Muscle of arm (tissue), 1 donor: ENCODE measurements at regions not wholly inside any gene's neighbourhood (a gene's known extent, or its start where the extent isn't known, plus 50 kb on each side); places are given as distances from the start of the nearest gene placed in this dataset.
A peak's percentile ranks its signal among the peaks of the same experiment; 100 is the strongest.

Experiments
- DNase-seq: peaks from one replicate; pipeline ENCODE4 v3.0.0-alpha.2; 2013

DNA sequence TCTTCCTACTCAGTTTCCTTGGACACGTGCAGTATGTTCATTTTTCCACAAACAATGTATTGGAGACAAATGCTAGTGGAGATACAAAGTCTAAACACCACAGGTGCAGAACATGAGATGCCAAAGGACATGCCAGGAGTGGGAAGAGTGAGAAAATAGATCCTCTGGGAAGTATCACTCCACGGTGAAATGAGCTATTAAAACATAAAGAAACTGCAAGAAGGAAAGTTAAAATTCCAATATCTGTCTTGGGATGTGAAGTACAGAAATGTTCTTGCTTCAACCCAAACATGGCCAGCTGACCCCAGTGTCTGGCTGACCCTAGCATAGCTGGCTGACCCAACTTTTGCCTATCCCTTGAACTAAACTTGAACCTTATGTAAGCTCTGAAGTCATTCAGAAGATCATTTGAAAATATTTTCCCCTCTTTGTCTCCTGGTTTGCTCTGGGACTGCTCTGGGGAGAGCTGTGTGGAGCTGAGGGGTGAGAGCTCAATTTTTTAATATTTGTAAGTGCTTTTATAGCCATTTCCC, 59.5 kb downstream of the FZD1 start:
- peak; percentile 85 for DNase-seq

DNA sequence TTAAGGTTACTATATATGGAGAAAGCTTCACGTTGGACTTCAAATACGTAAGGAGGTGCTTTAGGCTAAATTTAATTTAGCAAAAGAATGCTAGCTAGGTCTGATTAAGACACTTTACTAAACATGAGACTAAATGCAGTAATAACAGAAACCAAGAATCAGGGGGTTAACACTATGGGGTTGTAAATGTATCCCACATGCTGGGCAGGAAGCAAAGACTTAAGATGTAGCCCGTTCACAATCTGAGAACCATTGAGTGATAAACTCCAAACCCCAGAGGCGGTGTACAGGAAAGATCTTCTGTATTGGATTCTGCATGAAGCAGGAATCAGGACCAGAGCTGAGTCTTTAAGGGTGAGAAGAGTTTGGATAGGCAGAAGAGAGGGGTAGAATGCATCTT, 60.4 kb downstream of the FZD1 start:
- no peak for DNase-seq

DNA sequence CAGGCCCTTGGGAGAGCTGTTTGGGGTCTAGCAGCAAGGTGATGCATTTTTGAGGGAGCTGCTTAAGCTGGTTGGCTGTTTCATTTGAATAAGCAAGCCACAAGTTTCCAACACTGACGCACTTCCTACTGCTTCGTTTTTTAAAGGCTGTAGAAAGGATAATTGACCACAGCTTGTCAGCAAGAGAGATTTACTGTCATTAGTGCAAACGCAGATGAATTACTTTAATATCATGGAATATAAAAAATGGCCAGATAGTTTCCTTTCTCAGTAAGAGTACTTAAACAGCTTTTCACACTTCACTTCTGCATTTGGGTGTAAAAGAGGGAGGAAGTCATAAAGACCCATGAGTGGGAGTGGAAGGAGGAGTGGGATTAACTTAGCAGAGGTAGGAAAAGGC, 61.5 kb downstream of the FZD1 start:
- DNase-seq: no peak

DNA sequence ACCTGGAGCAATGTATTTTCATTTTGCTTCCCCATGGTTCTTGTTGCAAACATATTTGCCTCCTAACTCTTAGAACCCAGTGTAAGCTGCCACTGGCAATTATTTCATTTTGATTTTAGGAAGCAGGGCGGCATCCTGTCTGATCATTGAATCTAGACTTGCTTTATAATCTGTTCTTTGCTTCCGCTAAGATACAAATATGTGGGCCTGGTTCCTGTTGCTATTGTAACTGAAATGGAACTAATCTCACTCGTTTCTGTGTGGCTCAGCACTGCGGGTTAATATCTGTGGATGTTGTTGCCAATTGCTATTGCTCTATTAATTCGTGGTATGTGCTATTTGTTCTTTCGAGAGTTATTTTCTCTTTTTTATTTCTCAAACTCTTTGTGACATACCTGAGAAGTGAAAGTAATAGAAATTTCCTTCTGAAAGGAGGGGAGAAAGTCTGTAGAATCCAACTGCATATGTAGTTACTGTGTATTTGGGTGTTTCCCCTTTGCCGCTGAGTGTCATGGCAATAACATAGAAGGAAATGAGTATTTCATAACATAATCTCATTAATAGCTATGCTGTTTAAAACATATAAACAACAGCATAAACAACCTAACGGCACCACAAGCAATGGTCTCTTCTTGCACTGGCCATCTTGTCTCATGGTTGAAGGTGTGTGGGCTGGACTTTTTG, 62.4 kb downstream of the FZD1 start:
- DNase-seq: no peak

DNA sequence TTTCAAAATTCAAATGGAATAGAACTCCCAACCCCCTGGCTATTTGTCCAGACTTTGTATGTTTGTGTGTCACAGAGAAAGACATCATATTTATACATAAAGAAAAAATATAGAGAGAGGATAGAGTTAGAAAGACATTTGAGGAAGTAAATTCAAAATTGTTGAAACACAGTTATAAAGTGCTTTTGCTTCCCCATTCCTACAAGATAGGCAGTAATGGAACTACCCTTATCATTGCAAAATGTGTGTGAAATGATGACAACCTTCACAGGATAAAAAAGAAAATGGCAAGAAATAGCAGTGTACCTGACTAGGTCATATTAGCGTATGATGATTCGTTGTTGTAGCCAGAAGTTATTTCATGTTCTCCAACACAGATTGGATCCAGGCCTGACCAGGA, 63.1 kb downstream of the FZD1 start:
- no peak for DNase-seq

DNA sequence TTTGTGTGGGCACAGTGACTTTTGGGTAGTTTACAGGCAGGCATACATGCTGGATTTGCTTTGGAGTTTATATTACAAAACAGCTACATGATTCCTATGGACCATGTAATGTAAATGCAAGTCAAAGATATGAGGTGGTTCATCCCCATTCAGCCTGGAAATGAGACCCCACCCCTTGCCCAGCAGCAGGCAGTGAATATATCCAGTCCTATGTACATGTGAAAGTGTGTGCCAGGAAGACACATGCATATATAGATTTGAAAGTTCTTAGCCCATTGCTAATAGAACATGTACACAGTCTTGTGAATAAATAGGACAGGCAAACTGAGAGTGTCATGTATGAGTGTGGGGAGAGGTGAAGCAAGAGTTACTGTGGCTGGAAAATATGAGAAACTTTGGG, 65.3 kb downstream of the FZD1 start:
- DNase-seq: no peak

DNA sequence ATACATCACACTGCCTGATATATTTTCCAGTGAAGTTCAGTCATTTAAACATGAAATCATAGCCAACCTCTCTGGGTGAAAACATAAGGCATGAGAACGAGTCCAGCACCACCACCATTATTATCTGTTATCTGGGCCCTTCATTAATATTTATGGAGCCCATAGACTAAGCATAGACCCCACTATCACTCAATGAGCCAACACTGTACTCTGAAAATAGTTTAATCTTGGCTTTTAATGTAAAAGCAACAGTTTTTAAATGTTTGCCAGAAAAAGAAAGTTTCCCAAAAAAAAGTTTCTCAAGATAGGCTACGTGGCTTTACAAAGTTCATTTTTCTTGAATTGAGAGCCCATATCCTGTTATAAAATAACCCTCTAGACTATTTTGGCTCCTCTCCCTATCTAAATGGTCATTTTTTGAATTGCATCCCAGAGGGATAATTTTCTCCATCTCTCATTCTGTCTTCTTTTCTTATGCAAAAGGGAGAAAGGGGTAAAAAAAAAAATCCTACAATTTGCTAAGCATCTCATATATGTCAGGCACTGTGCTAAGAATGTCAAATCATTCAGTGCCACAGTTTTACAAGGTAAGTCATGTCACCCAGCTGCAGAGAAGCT, 66.1 kb downstream of the FZD1 start:
- no peak for DNase-seq

DNA sequence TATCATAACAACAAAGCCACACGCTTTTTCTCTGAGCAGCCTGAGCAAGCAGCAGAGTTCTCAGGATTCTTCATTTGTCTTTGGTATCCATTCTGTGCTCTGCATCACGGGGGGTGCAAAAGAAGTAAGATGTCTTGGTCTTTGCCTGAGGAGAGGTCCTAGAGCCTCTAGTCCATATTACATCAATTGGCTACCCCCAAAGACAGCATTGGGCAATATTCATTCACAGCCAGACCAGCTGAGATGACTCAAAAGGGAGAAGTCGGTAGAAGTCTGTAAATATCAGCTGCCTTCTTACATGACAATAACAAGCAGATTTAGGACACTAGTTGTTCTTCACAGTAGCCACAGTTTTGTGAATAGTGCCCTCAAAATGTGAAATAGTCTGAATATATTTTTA, 66.6 kb downstream of the FZD1 start:
- no peak for DNase-seq

DNA sequence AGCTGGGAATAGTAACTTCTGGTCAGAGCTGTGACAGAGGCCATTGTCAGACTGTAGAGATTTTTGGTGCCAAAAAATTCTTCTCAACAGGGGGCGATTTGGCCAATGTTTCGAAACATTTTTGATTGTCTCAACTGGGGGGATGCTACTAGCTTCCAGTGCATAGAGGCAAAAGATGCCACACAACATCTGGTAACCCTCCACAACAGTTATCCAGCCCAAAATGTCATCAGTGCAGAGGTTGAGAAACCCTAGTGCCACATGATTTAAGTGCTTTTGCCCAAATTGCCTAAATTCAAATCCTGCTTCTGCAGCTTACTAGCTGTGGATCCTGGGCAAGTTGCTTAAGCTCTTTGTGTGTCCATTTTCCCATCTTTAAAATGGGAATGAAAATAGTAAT, 71.9 kb downstream of the FZD1 start:
- no peak for DNase-seq

DNA sequence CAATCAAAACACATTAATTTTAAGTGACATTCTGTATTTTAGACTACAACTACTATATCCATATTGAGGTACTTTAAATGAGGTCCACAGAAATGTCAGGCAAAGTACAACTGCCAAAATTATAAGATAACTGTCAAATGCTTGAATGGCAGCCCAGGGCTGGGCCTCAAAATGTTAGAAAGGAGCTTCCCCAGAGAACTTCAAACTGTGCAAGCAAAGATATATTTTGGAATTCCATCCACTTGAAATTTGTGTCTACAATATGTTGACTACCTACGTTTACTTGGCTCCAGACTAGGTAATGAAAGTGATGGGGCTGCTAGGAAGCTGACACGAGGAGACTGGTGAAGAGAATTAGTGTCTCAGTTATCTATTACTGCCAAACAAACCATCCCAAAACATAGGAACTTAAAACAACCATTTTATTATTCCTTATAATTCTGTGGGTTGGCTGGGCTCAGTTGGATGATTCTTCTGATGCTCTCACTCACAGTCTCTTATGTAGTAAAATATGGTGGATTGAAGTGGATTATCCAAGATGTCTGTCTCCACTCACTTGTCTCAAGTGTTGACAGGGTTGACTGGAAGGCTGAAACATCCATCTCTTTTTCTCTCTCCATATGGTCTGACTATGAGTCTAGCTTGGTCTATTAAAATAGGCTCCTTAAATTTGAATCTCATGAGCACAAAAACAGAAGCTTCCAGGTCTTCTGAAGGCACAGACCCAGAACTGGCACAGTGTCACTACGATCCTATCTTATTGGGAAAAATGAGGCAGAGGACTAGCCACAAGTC, 74.2 kb downstream of the FZD1 start:
- no peak for DNase-seq

DNA sequence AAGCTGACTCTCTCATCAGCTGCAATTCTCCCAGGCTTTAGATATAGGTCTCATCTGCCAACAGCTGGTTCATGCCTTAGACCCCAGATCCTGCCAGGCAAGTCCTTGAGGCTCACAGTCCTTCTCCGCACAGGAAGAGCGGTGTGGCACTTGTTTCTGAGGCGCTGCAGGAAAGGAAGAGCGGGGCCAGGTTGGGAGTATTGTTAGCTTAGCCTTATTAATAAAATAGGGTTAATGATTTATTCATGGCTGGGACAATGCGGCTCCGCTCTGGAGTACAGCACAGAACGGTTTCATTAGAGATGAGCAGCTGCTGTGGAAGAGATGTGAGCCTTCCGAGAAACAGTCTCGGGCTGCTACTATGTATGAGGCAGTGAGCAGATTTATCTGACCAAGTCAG, 78.1 kb downstream of the FZD1 start:
- DNase-seq: no peak

DNA sequence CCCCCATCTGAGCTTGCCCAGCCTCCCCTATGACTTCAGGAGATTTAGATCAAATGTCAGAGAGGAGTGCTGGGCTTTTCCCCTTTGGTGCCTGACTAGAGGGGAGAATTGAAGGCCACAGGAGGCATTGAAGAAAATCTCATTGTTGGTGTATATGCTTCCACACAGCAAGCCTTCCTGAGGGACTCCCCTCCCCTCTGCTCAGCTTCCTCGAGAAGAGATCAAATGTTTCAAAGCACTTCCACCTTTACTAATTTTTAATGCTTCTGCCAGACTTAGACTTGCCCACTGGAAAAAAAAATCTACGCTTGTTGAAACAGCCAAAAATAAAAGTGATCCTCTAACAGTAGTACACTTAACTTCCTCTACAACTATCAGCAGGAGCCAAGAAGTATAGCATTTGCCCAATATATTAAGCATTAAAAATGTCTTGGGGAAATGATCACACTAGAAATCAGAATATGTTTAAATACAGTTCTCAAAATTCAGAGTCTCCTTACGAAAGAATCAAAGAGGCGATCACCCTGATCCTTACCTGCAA, 79.3 kb downstream of the FZD1 start:
- no peak for DNase-seq

DNA sequence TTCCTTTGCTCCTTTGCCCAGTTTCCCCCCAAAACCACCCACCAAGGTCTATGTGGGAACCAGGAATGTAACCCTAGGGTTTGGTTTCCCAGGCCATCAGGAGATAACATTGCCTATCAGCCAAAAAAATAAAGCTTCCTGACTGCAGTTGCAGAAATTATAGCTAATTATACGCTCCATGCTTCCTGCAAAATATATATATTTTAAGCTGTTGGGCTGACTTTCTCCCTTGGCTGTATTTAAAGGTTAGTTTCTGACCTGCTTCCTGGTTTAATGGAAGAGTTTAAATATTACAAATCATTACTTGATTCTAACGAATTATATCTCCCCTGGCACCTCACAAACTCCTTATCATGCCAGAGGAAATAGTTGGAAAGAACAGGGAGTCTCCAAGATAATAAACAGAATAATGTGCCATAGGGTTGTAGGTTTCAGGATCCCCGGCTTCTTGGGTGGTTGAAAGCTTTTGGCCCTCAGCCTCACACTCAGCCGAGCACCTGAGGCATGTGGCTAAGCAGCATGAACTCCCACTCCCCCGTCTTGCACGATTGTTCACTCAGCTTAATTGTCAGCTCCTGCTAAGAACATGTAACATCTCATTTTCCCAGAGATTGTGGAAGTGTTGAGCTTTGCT, 79.9 kb downstream of the FZD1 start:
- no peak for DNase-seq

DNA sequence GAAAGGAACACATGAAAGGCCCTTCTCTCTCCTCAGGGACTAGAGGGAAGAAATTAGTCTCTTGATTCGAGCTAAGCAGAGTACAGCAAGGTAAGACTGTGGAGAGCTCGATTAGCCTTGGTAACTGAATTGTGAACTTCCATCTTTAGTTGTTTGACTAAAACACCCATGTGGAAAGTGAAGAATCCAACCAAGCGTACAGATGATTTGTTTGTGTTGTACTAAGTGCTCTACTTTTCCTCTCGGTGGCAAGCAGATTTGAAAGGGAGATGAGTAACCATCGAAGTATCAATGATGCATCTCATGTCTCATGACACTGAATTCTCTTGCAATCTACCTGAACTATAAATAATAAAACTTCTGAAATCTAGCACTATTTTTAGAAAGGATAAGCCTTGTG, 80.7 kb downstream of the FZD1 start:
- DNase-seq: no peak

DNA sequence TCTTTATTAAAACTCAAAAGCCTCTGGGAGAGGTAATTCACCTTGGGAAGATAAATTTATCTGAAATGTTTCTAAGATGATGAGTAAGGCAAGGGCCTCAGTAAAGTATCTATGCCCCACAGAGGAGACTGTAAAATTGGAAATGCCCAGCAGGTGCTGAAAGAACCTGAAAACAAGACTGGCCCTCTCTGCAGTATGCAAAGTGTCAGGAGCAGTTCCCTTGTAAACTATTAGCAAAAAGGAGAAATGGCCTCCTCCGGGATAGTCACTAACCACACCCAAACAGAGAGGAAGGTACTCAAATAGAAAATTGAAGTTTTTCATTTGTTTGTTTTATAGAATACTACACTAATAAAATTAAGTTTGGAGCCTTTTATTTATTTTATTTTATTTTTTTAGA, 81.2 kb downstream of the FZD1 start:
- DNase-seq: no peak

DNA sequence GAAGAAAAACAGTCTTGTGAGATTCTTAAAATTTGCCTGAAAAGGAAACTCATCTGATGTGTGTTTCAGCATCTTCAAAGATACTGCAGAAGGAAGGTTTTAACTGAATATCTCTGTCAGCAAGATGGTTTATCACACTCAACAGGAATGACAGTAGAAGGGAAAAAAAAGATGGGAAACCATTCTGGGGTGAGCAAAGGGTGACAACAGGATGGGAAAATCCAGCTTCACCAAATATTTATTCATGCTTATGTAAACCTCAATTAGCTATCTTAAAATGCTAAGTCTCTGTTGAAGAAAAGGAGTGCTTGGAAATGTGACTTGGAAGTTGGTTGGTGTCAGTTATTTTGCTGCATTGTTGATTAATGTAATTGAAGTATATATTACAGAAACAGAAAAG, 82.2 kb downstream of the FZD1 start:
- no peak for DNase-seq

DNA sequence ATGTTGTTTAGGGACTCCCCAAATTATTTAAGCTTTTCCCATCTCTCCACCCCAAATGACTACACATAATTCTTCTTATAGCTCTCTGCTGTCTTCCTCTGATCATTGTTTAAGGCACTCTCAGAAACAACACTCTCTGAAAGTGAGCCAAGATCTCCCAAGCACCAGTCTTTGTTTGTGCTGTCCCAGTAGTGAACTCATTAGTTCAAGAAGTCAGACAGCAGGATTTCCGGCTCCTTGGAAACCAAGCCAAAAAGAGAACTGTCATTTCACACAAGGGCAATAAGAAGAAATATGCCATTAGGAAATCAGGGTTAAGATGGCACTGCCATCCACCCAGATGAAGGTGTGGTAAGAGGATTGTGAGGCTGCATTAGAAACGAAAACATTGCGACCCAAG, 83.1 kb downstream of the FZD1 start:
- DNase-seq: no peak

DNA sequence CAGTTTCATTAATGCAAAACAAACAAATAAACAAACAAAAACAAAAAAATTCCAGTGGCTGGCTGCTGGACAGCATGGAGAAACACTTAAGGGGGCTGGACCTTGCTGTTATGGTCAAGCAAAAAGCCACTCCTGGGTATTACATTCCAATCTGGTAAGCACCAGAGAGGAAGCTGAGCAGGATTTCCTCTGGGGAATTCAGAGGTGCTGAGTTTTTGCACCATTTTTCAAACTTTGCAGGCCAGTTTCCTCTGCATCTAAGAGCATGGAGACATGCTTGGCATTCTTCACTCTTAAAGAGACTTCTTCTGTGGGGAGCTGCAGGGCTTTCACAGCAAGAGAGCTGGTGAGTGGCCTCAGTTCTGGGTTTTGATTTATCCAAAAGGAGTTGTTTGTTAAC, 84.5 kb downstream of the FZD1 start:
- no peak for DNase-seq

DNA sequence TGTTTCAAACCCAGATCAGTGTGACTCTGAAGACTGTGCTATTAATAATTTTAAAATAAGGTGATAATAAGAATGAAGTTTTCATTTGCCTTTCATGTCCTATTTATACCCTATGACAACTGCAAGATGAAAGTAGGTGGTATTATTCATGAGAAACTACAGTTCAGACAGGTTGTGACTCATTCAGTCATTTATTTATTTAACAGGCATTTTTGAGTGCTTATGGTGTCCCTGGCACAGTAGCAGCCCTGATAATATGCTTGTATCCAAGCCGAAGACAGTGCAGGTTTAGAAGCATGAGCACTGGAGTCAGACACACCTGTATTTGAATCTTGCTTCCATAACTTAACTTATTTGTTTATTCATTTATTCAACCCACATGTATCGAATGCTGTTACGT, 87.1 kb downstream of the FZD1 start:
- no peak for DNase-seq

DNA sequence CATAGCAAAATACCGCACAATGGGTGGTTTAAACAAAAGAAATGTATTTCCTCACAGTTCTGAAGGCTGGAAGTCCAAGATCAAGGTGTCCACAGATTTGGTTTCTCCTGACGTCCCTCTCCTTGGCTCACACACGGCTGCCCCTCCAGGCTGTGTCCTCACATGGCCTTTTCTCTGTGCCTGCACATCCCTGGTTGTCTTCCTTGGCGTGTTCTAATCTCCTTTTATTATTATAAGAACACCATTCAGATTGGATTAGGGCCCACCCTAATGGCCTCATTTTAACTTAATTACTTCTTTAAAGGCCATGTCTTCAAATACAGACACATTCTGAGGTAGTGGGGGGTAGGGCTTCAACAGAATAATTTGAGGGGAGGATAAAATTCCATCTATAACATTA, 87.9 kb downstream of the FZD1 start:
- DNase-seq: no peak

DNA sequence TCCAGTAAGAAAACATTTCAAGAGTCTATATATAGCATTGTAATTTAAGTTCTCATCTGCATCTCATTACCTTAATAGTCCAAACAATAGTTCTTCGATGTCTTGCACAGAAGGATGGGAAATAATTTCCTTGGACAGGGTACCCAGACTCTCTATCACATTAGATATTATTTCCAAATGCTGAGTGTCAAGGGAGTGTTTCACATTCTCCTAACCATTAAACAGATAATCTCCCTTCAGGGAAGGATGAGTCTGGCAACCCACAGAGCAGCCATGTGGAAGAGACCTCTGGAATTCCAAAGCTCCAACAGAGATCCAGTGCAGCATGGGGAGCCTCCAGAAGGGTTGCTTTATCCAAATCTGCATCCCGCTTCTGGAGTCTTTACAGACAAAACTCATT, 89.6 kb downstream of the FZD1 start:
- peak; percentile 75 for DNase-seq

DNA sequence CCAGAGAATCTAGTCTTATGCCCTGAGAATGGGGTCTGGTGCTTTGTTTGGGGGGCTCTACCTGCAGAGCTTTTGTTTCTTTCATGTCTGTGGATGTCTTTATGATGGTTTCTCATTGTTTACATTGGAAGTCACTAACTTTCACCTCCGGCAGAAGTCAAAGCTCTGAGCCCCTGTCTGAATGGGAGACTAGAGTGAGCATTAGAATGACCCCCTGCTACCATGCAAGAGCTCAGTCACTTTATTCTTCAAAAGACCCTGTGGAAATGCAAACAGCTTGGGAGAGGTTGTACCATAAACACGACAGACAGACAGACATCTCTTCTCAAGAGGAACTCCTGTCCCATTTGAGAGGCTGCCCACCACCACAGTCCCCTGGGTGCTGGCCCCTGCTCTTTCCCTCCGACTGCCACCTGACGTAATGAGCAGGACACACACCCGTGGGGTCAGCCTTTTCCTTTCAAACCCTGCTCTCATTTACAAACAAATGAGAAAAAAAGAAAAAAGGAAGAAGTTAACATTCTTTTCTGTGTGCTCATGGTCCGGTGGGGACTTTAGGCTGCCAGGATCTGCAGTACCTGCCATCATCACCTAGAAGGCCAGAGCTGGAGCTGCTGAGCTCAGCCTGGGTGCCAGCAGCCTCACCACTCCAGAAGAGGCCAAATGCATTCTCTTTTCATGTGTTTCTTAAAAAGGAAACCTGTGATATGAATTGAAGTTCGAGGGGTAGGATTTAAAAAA, 91.6 kb downstream of the FZD1 start:
- no peak for DNase-seq
